HepG2 (cell line): ENCODE measurements at regions not wholly inside any gene's neighbourhood (a gene's known extent, or its start where the extent isn't known, plus 50 kb on each side); places are given as distances from the start of the nearest gene placed in this dataset.

Experiments used
- ATAC-seq: fragments of 200-7000 bp; cut with Tn5 transposase; 3 replicates; pipeline ENCODE4 v1.9.1; 2020; ENCODE audit warnings: mild to moderate bottlenecking, moderate library complexity
- BruUV-seq: library from RNA; stranded (reverse); fragments of 400-500 nt; replicated peaks from 2 replicates; lab custom pipeline; 2021; lab: Mats Ljungman, UMichigan
- CTCF ChIA-PET: fragments of 300-600 bp; formaldehyde crosslinking; extraction: SDS; loops from one replicate; lab custom pipeline; 2021; ENCODE audit warnings: low total read pairs, inconsistent platforms, low intra/inter-chr PET ratio; lab: Yijun Ruan, JAX
- POLR2A ChIA-PET: fragments of 350-600 bp; sonication (Branson Sonifier 250); formaldehyde crosslinking; loops from one replicate; lab custom pipeline; 2020; ENCODE audit warnings: antibody characterized with exemption, inconsistent platforms; lab: Yijun Ruan, JAX
- DNase-seq: peaks from one replicate; pipeline ENCODE4 v3.0.0-alpha.2; 2015; ENCODE audit warnings: low spot score
- FAIRE-seq: peaks from 3 replicates; lab custom pipeline; 2011; peaks lifted over from hg19 to GRCh38; lab: Jason Lieb, UNC
- H2AFZ ChIP-seq: one replicate; pipeline ENCODE4 v1.6.1; 2011; ENCODE audit warnings: low read length, inconsistent platforms
- H3K27ac ChIP-seq: fragments of 300-600 bp; 3 replicates; pipeline ENCODE4 v1.8.0; 2011; ENCODE audit warnings: mixed run types, mild to moderate bottlenecking, mixed read lengths, low read length, inconsistent platforms; ENCODE audit not compliant: insufficient read depth; ENCODE audit errors: extremely low read length
- H3K27me3 ChIP-seq, 2 experiments: fragments of 200-600 bp in 1 of 2; 2 replicates in 1 of 2; 3 replicates in 1 of 2; pipeline versions ENCODE4 v1.6.0 to v1.8.0; 2011; ENCODE audit warnings: low read length in 2 of 2, mild to moderate bottlenecking in 2 of 2, moderate library complexity in 2 of 2, inconsistent platforms in 1 of 2; ENCODE audit not compliant: insufficient read depth in 2 of 2, control insufficient read depth in 1 of 2
- H3K36me3 ChIP-seq, 2 experiments: fragments of 200-600 bp in 1 of 2; replicated peaks in 1 of 2; 2 replicates in 1 of 2; 3 replicates in 1 of 2; pipeline versions ENCODE4 v1.5.1 to v1.8.0; 2011; ENCODE audit warnings: low read length in 2 of 2, inconsistent platforms in 1 of 2; ENCODE audit not compliant: insufficient read depth in 2 of 2, control insufficient read depth in 1 of 2
- H3K4me1 ChIP-seq: 2 replicates; pipeline ENCODE4 v1.5.1; 2012; ENCODE audit warnings: low read length, inconsistent platforms; ENCODE audit not compliant: insufficient read depth
- H3K4me2 ChIP-seq: 2 replicates; pipeline ENCODE4 v1.6.0; 2011; ENCODE audit warnings: low read depth, low read length, inconsistent platforms
- H3K4me3 ChIP-seq, 3 experiments: fragments of 200-600 bp in 1 of 3; sonication (generic), shearing (Covaris generic) in 1 of 3; replicated peaks in 1 of 3; 2 replicates each; pipeline ENCODE4 v1.5.1; 2011 to 2016; ENCODE audit warnings: low read length in 3 of 3, inconsistent platforms in 2 of 3, low read depth in 2 of 3, mild to moderate bottlenecking in 2 of 3, control low read depth in 1 of 3, mixed read lengths in 1 of 3; ENCODE audit not compliant: insufficient read depth in 1 of 3
- H3K79me2 ChIP-seq: one replicate; pipeline ENCODE4 v1.6.1; 2011; ENCODE audit warnings: low read length, inconsistent platforms; ENCODE audit not compliant: insufficient read depth
- H3K9ac ChIP-seq: 2 replicates; pipeline ENCODE4 v1.6.0; 2011; ENCODE audit warnings: mild to moderate bottlenecking, low read depth, low read length, inconsistent platforms; ENCODE audit not compliant: insufficient read depth
- H3K9me3 ChIP-seq: 2 replicates; pipeline ENCODE4 v1.5.1; 2012; ENCODE audit warnings: mild to moderate bottlenecking, low read length
- H4K20me1 ChIP-seq: 2 replicates; pipeline ENCODE4 v1.6.0; 2011; ENCODE audit warnings: inconsistent platforms, mild to moderate bottlenecking, low read length, moderate library complexity; ENCODE audit not compliant: insufficient read depth
- ATF5 ChIP-seq: sonication (generic); formaldehyde crosslinking; IDR thresholded peaks from 2 replicates; pipeline ENCODE4 v1.4.0; 2020; ENCODE audit warnings: mild to moderate bottlenecking, low read depth, missing genetic modification reagents
- BCLAF1 ChIP-seq: fragments of 450-650 bp; IDR thresholded peaks from 2 replicates; pipeline ENCODE4 v1.6.1; 2017; ENCODE audit warnings: mild to moderate bottlenecking
- FOXK2 ChIP-seq: fragments of 450-650 bp; IDR thresholded peaks from 2 replicates; pipeline ENCODE4 v1.6.1; 2016
- HNRNPLL ChIP-seq: fragments of 200-400 bp; formaldehyde crosslinking; IDR thresholded peaks from 2 replicates; pipeline ENCODE4 v1.6.1; 2017; ENCODE audit warnings: mild to moderate bottlenecking, low read depth, low read length; ENCODE audit not compliant: poor library complexity, severe bottlenecking
- NFIC ChIP-seq: IDR thresholded peaks from 2 replicates; pipeline ENCODE4 v1.6.1; 2012; ENCODE audit warnings: mild to moderate bottlenecking, low read length, inconsistent platforms
- RNF219 ChIP-seq: sonication (generic); formaldehyde crosslinking; IDR thresholded peaks from 2 replicates; pipeline ENCODE4 v1.5.0; 2020; ENCODE audit warnings: mild to moderate bottlenecking, missing genetic modification reagents
- STAG1 ChIP-seq: sonication (generic); formaldehyde crosslinking; IDR thresholded peaks from 2 replicates; pipeline ENCODE4 v1.4.0; 2020; ENCODE audit warnings: missing genetic modification reagents
- THAP7 ChIP-seq: sonication (generic); formaldehyde crosslinking; IDR thresholded peaks from 2 replicates; pipeline ENCODE4 v1.8.1; 2023; ENCODE audit warnings: mild to moderate bottlenecking, missing genetic modification reagents
- ZBTB49 ChIP-seq: sonication (generic); formaldehyde crosslinking; IDR thresholded peaks from 2 replicates; pipeline ENCODE4 v1.4.0; 2020; ENCODE audit warnings: missing genetic modification reagents, borderline replicate concordance
- ZNF33A ChIP-seq: sonication (generic); formaldehyde crosslinking; IDR thresholded peaks from 2 replicates; pipeline ENCODE4 v1.5.1; 2020; ENCODE audit warnings: missing genetic modification reagents, mild to moderate bottlenecking, moderate library complexity, borderline replicate concordance
- WGBS: methylation state at CpG from one replicate; pipeline ENCODE4 v1.1.6; 2017; ENCODE audit warnings: low lambda C conversion rate; 5-methylcytosine and 5-hydroxymethylcytosine counted together
- in situ Hi-C: cut with HindIII; loops from 2 replicates; pipeline ENCODE4 v1.10.0; 2017; ENCODE audit warnings: low pct_unique_long_range_greater_than_20kb; ENCODE audit not compliant: extremely low pct_ligation_motif_present
- intact Hi-C: fragments of 100-400 bp; cut with micrococcal nuclease; formaldehyde crosslinking; loops from one replicate; pipeline ENCODE4 v1.10.0; 2022; ENCODE audit not compliant: unreplicated experiment

- H3K27me3 ChIP-seq = no peaks in the 10 kb centered on the region
- H2AFZ ChIP-seq = no peak overlapping the region
- no peaks in the 10 kb centered on the region for H3K36me3 ChIP-seq
- DNase-seq (no peak), ATAC-seq (no peak), FAIRE-seq (no peak)
- 18% methylated on average over 5 of the region's 5 CpGs for WGBS
- in situ Hi-C loops (no loop called here), intact Hi-C loops (no loop called here)
- H3K9me3 ChIP-seq = no peaks in the 10 kb centered on the region
- no peak overlapping the region for H3K9ac ChIP-seq
- no TSS peak for BruUV-seq
- H3K79me2 ChIP-seq = no peaks in the 10 kb centered on the region
- H3K4me3 ChIP-seq = no peak overlapping the region
- H3K4me1 ChIP-seq = no peaks in the 10 kb centered on the region
- CTCF ChIA-PET = no interaction called here
- POLR2A ChIA-PET = no interaction called here
- no peaks in the 10 kb centered on the region for H4K20me1 ChIP-seq
- no peak for TF ChIP-seq THAP7 (CRISPR knock-in tag)
- TF ChIP-seq RNF219 (CRISPR knock-in tag) = no peak
- H3K4me2 ChIP-seq = no peak overlapping the region
- no peak overlapping the region for H3K27ac ChIP-seq
These were observed 99.2 kb upstream of the MEIS2 start for GRCh38 chr15:37199545-37199944.

- Histone ChIP-seq H4K20me1 (no peaks in the 10 kb centered on the region), H3K4me2 (no peak overlapping the region), H3K79me2 (no peaks in the 10 kb centered on the region), H3K36me3 (no peaks in the 10 kb centered on the region), H3K27ac (no peak overlapping the region), H2AFZ (no peak overlapping the region), H3K9ac (no peak overlapping the region), H3K27me3 (no peaks in the 10 kb centered on the region; a peak in 1 of 5 replicates), H3K4me1 (peaks cover 11% of the 10 kb centered on the region), H3K4me3 (no peak overlapping the region), H3K9me3 (no peaks in the 10 kb centered on the region)
- intact Hi-C loops = no loop called here
- ATAC-seq (no peak), DNase-seq (no peak), FAIRE-seq (no peak)
- WGBS = 42% methylated on average over 2 of the region's 2 CpGs
- ChIA-PET CTCF (no interaction called here), POLR2A (no interaction called here)
- in situ Hi-C loops = no loop called here
- BruUV-seq = no TSS peak
- no peak for TF ChIP-seq FOXK2
- no peak for TF ChIP-seq ZBTB49 (CRISPR knock-in tag)
- TF ChIP-seq NFIC = no peak
- TF ChIP-seq ZNF33A (CRISPR knock-in tag) = no peak
- no peak for TF ChIP-seq ATF5 (CRISPR knock-in tag)
- TF ChIP-seq STAG1 = no peak
- TF ChIP-seq HNRNPLL = no peak
- TF ChIP-seq BCLAF1 = no peak
These were observed 102.7 kb upstream of the MEIS2 start for GRCh38 chr15:37203050-37203449.
